MM.1S (cell line): ENCODE measurements at regions not wholly inside any gene's neighbourhood (a gene's known extent, or its start where the extent isn't known, plus 50 kb on each side); places are given as distances from the start of the nearest gene placed in this dataset.

Experiments
- CTCF ChIP-seq: fragments of 300-600 bp; sonication (generic); IDR thresholded peaks from 2 replicates; pipeline ENCODE4 v1.5.1; 2016; ENCODE audit warnings: antibody characterized with exemption, low read length, mixed read lengths
- EZH2phosphoT487 ChIP-seq: fragments of 300-600 bp; sonication (generic); IDR thresholded peaks from 2 replicates; pipeline ENCODE4 v1.6.1; 2018; ENCODE audit warnings: antibody characterized with exemption, low read length

GRCh38 chr7:32140210-32140939 lies 70.2 kb upstream of the PDE1C start:
- no peak for TF ChIP-seq CTCF
- no peak for TF ChIP-seq EZH2phosphoT487
